Right hindlimb (tissue), 1 donor: ENCODE measurements at regions not wholly inside any gene's neighbourhood (a gene's known extent, or its start where the extent isn't known, plus 50 kb on each side); places are given as distances from the start of the nearest gene placed in this dataset.
"Not testable (repeated sequence)": the region's sequence is repeated elsewhere in the genome, so short reads cannot be mapped to it uniquely, and the experiment has no call there.

ENCODE experiments used
- DNase-seq: peaks from one replicate; pipeline ENCODE4 v3.0.0-alpha.2; 2018

- DNase-seq, result not testable (repeated sequence)
These were observed 73.5 kb downstream of the NPIPA8 start for GRCh38 chr16:18263046-18263445.

GRCh38 chr16:18261848-18262247 lies 74.7 kb downstream of the NPIPA8 start:
- not testable (repeated sequence) for DNase-seq

GRCh38 chr16:18259496-18260176 lies 76.9 kb downstream of the NPIPA8 start:
- not testable (repeated sequence) for DNase-seq

- DNase-seq, result not testable (repeated sequence)
These were observed 83.6 kb downstream of the NPIPA8 start for GRCh38 chr16:18252943-18253342.

- DNase-seq, result not testable (repeated sequence)
These were observed 106.0 kb downstream of the NPIPA8 start for GRCh38 chr16:18230505-18230904.

- DNase-seq, result not testable (repeated sequence)
These were observed 114.2 kb downstream of the NPIPA8 start for GRCh38 chr16:18222054-18223009.

GRCh38 chr16:18217741-18218140 lies 118.8 kb downstream of the NPIPA8 start:
- not testable (repeated sequence) for DNase-seq

- not testable (repeated sequence) for DNase-seq
These were observed 119.7 kb downstream of the NPIPA8 start for GRCh38 chr16:18216814-18217213.

GRCh38 chr16:18213810-18214209 lies 122.7 kb downstream of the NPIPA8 start:
- not testable (repeated sequence) for DNase-seq

- DNase-seq, result not testable (repeated sequence)
These were observed 125.0 kb downstream of the NPIPA8 start for GRCh38 chr16:18211505-18211904.

- not testable (repeated sequence) for DNase-seq
These were observed 131.8 kb downstream of the NPIPA8 start for GRCh38 chr16:18204786-18205185.

GRCh38 chr16:18204309-18204708 lies 132.2 kb downstream of the NPIPA8 start:
- not testable (repeated sequence) for DNase-seq

GRCh38 chr16:18201511-18201910 lies 135.0 kb downstream of the NPIPA8 start:
- not testable (repeated sequence) for DNase-seq

- not testable (repeated sequence) for DNase-seq
These were observed 144.1 kb downstream of the NPIPA8 start for GRCh38 chr16:18192389-18192788.

- DNase-seq, result not testable (repeated sequence)
These were observed 146.4 kb downstream of the NPIPA8 start for GRCh38 chr16:18190179-18190578.

GRCh38 chr16:18184755-18185154 lies 151.8 kb downstream of the NPIPA8 start:
- DNase-seq, result not testable (repeated sequence)

GRCh38 chr16:18181028-18181427 lies 155.5 kb downstream of the NPIPA8 start:
- DNase-seq, result not testable (repeated sequence)

- DNase-seq, result not testable (repeated sequence)
These were observed 162.5 kb downstream of the NPIPA8 start for GRCh38 chr16:18173945-18174497.

- DNase-seq, result not testable (repeated sequence)
These were observed 174.2 kb downstream of the NPIPA8 start for GRCh38 chr16:18162293-18162692.

GRCh38 chr16:18161224-18161623 lies 175.3 kb downstream of the NPIPA8 start:
- DNase-seq, result not testable (repeated sequence)

- DNase-seq, result not testable (repeated sequence)
These were observed 177.4 kb downstream of the NPIPA8 start for GRCh38 chr16:18159185-18159584.

- DNase-seq, result not testable (repeated sequence)
These were observed 178.7 kb downstream of the NPIPA8 start for GRCh38 chr16:18157854-18158253.

- not testable (repeated sequence) for DNase-seq
These were observed 183.7 kb downstream of the NPIPA8 start for GRCh38 chr16:18152832-18153231.
